H1 (cell line): ENCODE measurements at regions not wholly inside any gene's neighbourhood (a gene's known extent, or its start where the extent isn't known, plus 50 kb on each side); places are given as distances from the start of the nearest gene placed in this dataset.

Experiments
- CTCF ChIP-seq, 3 experiments: IDR thresholded peaks; 1 replicate in 2 of 3; 2 replicates in 1 of 3; pipeline versions ENCODE4 v1.5.1 to v1.6.1; 2011; ENCODE audit warnings: low read length in 3 of 3, mild to moderate bottlenecking in 3 of 3, inconsistent platforms in 2 of 3, low read depth in 1 of 3, moderate library complexity in 1 of 3; ENCODE audit not compliant: insufficient read depth in 1 of 3; ENCODE audit errors: control extremely low read depth in 1 of 3
- RFX5 ChIP-seq: IDR thresholded peaks from 2 replicates; pipeline ENCODE4 v1.6.1; 2011; ENCODE audit warnings: low read depth, low read length, improper control_type of control experiment, borderline replicate concordance

- TF ChIP-seq RFX5 (no peak), CTCF (IDR thresholded peaks at IDR 0.05; ENCODE audit: control extremely low read depth in 1 of 3, insufficient read depth in 1 of 3, low read depth in 1 of 3, low read length in 3 of 3) (no peak)
Measured at GRCh38 chr9:1745980-1746379, 269.2 kb upstream of the SMARCA2 start.
